Pons (tissue), 1 donor: ENCODE measurements at regions not wholly inside any gene's neighbourhood (a gene's known extent, or its start where the extent isn't known, plus 50 kb on each side); places are given as distances from the start of the nearest gene placed in this dataset.

Source experiments
- DNase-seq: peaks from one replicate; pipeline ENCODE4 v3.0.0-alpha.2; 2016; ENCODE audit warnings: low spot score

GRCh38 chr18:78928076-78928475 is 51.5 kb upstream of the SALL3 start:
- DNase-seq = no peak

- DNase-seq = no peak
Observed at GRCh38 chr18:78929516-78929915, 50.1 kb upstream of the SALL3 start.
